Trophoblast cell (in vitro differentiated cells and primary cell): ENCODE measurements at regions not wholly inside any gene's neighbourhood (a gene's known extent, or its start where the extent isn't known, plus 50 kb on each side); places are given as distances from the start of the nearest gene placed in this dataset.
A peak's percentile ranks its signal among the peaks of the same experiment; 100 is the strongest.

Experiments used
- DNase-seq, 2 donors: peaks; one replicate each; pipeline ENCODE4 v3.0.0-alpha.2; 2016
- H2AFZ ChIP-seq: 2 replicates; pipeline ENCODE4 v1.6.1; 2013; ENCODE audit warnings: low read length, moderate library complexity, mild to moderate bottlenecking; ENCODE audit not compliant: insufficient read depth, poor library complexity
- H2AK5ac ChIP-seq: 2 replicates; pipeline ENCODE4 v1.6.1; 2013; ENCODE audit warnings: mild to moderate bottlenecking, low read length
- H2BK120ac ChIP-seq: 2 replicates; pipeline ENCODE4 v1.6.1; 2013; ENCODE audit warnings: low read length, mild to moderate bottlenecking, moderate library complexity; ENCODE audit not compliant: insufficient read depth, poor library complexity
- H2BK12ac ChIP-seq: 2 replicates; pipeline ENCODE4 v1.6.1; 2013; ENCODE audit warnings: mild to moderate bottlenecking, low read length, moderate library complexity
- H2BK5ac ChIP-seq: 2 replicates; pipeline ENCODE4 v1.6.1; 2013; ENCODE audit warnings: low read length, low read depth, moderate library complexity, mild to moderate bottlenecking; ENCODE audit not compliant: poor library complexity
- H3K14ac ChIP-seq: 2 replicates; pipeline ENCODE4 v1.6.1; 2013; ENCODE audit warnings: mild to moderate bottlenecking, low read length
- H3K18ac ChIP-seq: 2 replicates; pipeline ENCODE4 v1.6.1; 2013; ENCODE audit warnings: mild to moderate bottlenecking, low read length
- H3K23ac ChIP-seq: 2 replicates; pipeline ENCODE4 v1.6.1; 2013; ENCODE audit warnings: low read length
- H3K27ac ChIP-seq: 2 replicates; pipeline ENCODE4 v1.5.1; 2013; ENCODE audit warnings: low read depth, mild to moderate bottlenecking, inconsistent platforms, low read length, moderate library complexity
- H3K27me3 ChIP-seq: 2 replicates; pipeline ENCODE4 v1.6.1; 2013; ENCODE audit warnings: inconsistent platforms, mild to moderate bottlenecking, low read length, moderate library complexity; ENCODE audit not compliant: insufficient read depth
- H3K36me3 ChIP-seq, 2 experiments: 1 replicate in 1 of 2; 2 replicates in 1 of 2; pipeline ENCODE4 v1.6.1; 2013; ENCODE audit warnings: low read length in 2 of 2, mild to moderate bottlenecking in 2 of 2, moderate library complexity in 1 of 2; ENCODE audit not compliant: insufficient read depth in 2 of 2, control insufficient read depth in 1 of 2
- H3K4ac ChIP-seq: 2 replicates; pipeline ENCODE4 v1.6.1; 2013; ENCODE audit warnings: low read depth, mild to moderate bottlenecking, low read length, moderate library complexity
- H3K4me1 ChIP-seq, 2 experiments: 1 replicate in 1 of 2; 2 replicates in 1 of 2; pipeline ENCODE4 v1.6.1; 2013; ENCODE audit warnings: low read length in 2 of 2, mild to moderate bottlenecking in 2 of 2, moderate library complexity in 1 of 2; ENCODE audit not compliant: insufficient read depth in 2 of 2, control insufficient read depth in 1 of 2
- H3K4me2 ChIP-seq: 2 replicates; pipeline ENCODE4 v1.6.1; 2013; ENCODE audit warnings: inconsistent platforms, mild to moderate bottlenecking, low read length, moderate library complexity
- H3K4me3 ChIP-seq: 2 replicates; pipeline ENCODE4 v1.5.1; 2013; ENCODE audit warnings: mild to moderate bottlenecking, low read depth, low read length, inconsistent platforms
- H3K79me1 ChIP-seq: one replicate; pipeline ENCODE4 v1.6.1; 2013; ENCODE audit warnings: low read length
- H3K79me2 ChIP-seq: 2 replicates; pipeline ENCODE4 v1.6.1; 2013; ENCODE audit warnings: low read length, mild to moderate bottlenecking; ENCODE audit not compliant: control insufficient read depth, insufficient read depth, poor library complexity
- H3K9ac ChIP-seq: 2 replicates; pipeline ENCODE4 v1.6.1; 2013; ENCODE audit warnings: mild to moderate bottlenecking, low read length
- H3K9me3 ChIP-seq: 2 replicates; pipeline ENCODE4 v1.6.1; 2013; ENCODE audit warnings: low read depth, mild to moderate bottlenecking, control low read depth, inconsistent platforms, low read length; ENCODE audit not compliant: insufficient read depth
- H4K12ac ChIP-seq: 2 replicates; pipeline ENCODE4 v1.6.1; 2013; ENCODE audit warnings: low read depth, mild to moderate bottlenecking, low read length, moderate library complexity
- H4K8ac ChIP-seq: 2 replicates; pipeline ENCODE4 v1.6.1; 2013; ENCODE audit warnings: low read depth, mild to moderate bottlenecking, low read length, moderate library complexity
- H4K91ac ChIP-seq: one replicate; pipeline ENCODE4 v1.6.1; 2013; ENCODE audit warnings: low read depth, mild to moderate bottlenecking, low read length, moderate library complexity
- WGBS: extraction: QIAGEN DNeasy Blood & Tissue Kit; methylation state at CpG from one replicate; pipeline ENCODE4 v1.1.7; 2013; ENCODE audit warnings: missing lambda C conversion rate; ENCODE audit not compliant: insufficient read length, insufficient coverage; ENCODE audit errors: extremely low coverage; 5-methylcytosine and 5-hydroxymethylcytosine counted together

GRCh38 chr5:160961761-160962160 lies 109.8 kb upstream of the ATP10B start:
- Histone ChIP-seq H3K36me3 (no peaks in the 10 kb centered on the region), H3K27ac (no peak overlapping the region), H3K79me1 (no peaks in the 10 kb centered on the region), H3K23ac (no peak overlapping the region), H2BK12ac (no peak overlapping the region), H2AFZ (no peak overlapping the region), H3K79me2 (no peaks in the 10 kb centered on the region), H4K12ac (no peak overlapping the region), H3K4me3 (no peak overlapping the region), H3K4me2 (no peak overlapping the region), H4K91ac (no peak overlapping the region), H3K14ac (no peak overlapping the region), H3K9me3 (no peaks in the 10 kb centered on the region), H3K18ac (no peak overlapping the region), H2BK5ac (no peak overlapping the region), H3K4me1 (no peaks in the 10 kb centered on the region), H4K8ac (no peak overlapping the region), H3K4ac (no peak overlapping the region), H3K9ac (no peak overlapping the region), H2AK5ac (no peak overlapping the region), H3K27me3 (no peaks in the 10 kb centered on the region), H2BK120ac (no peak overlapping the region)
- no peak for DNase-seq
- WGBS = no CpG with 5 or more reads among the region's 2 CpGs

GRCh38 chr5:160961038-160961437 lies 109.0 kb upstream of the ATP10B start:
- H3K36me3 ChIP-seq = no peaks in the 10 kb centered on the region

GRCh38 chr5:160960592-160960991 lies 108.6 kb upstream of the ATP10B start:
- Histone ChIP-seq H2BK5ac (no peak overlapping the region), H2AK5ac (no peak overlapping the region), H4K91ac (no peak overlapping the region), H3K18ac (no peak overlapping the region), H2BK120ac (no peak overlapping the region), H3K27me3 (no peaks in the 10 kb centered on the region), H2AFZ (no peak overlapping the region), H3K79me1 (no peaks in the 10 kb centered on the region), H2BK12ac (no peak overlapping the region), H3K36me3 (no peaks in the 10 kb centered on the region), H3K27ac (no peak overlapping the region), H4K8ac (no peak overlapping the region), H3K23ac (no peak overlapping the region), H3K79me2 (no peaks in the 10 kb centered on the region), H3K9me3 (no peaks in the 10 kb centered on the region), H3K4me3 (no peak overlapping the region), H3K4ac (no peak overlapping the region), H3K14ac (no peak overlapping the region), H4K12ac (no peak overlapping the region), H3K9ac (no peak overlapping the region), H3K4me2 (no peak overlapping the region), H3K4me1 (no peaks in the 10 kb centered on the region)
- DNase-seq = no peak
- no CpG with 5 or more reads among the region's 2 CpGs for WGBS

More at GRCh38 chr5:160961038-160961437, 109.0 kb upstream of the ATP10B start:
- Histone ChIP-seq H4K8ac (no peak overlapping the region), H3K4me2 (no peak overlapping the region), H3K14ac (no peak overlapping the region), H3K27ac (no peak overlapping the region), H2AK5ac (no peak overlapping the region), H3K79me1 (no peaks in the 10 kb centered on the region), H3K27me3 (no peaks in the 10 kb centered on the region), H3K4me1 (no peaks in the 10 kb centered on the region), H2AFZ (no peak overlapping the region), H4K12ac (no peak overlapping the region), H3K9ac (no peak overlapping the region), H3K4me3 (no peak overlapping the region), H3K23ac (no peak overlapping the region), H2BK5ac (no peak overlapping the region), H4K91ac (no peak overlapping the region), H3K18ac (no peak overlapping the region), H3K4ac (no peak overlapping the region), H2BK12ac (no peak overlapping the region), H2BK120ac (no peak overlapping the region), H3K9me3 (no peaks in the 10 kb centered on the region), H3K79me2 (no peaks in the 10 kb centered on the region)
- no peak for DNase-seq
- WGBS = no CpG with 5 or more reads among the region's 1 CpG

GRCh38 chr5:160959804-160960203 lies 107.8 kb upstream of the ATP10B start:
- H3K23ac ChIP-seq = no peak overlapping the region
- no peak overlapping the region for H4K12ac ChIP-seq
- H3K18ac ChIP-seq = no peak overlapping the region
- H3K27ac ChIP-seq = no peak overlapping the region
- no peak overlapping the region for H4K8ac ChIP-seq
- H3K4ac ChIP-seq = no peak overlapping the region
- no peak overlapping the region for H2BK5ac ChIP-seq
- no peak overlapping the region for H3K4me2 ChIP-seq
- H3K9me3 ChIP-seq = no peaks in the 10 kb centered on the region
- H3K79me1 ChIP-seq = no peaks in the 10 kb centered on the region
- H3K36me3 ChIP-seq = no peaks in the 10 kb centered on the region
- DNase-seq = peak; percentile 36 to 46
- WGBS = no CpG with 5 or more reads among the region's 2 CpGs
- no peak overlapping the region for H2AK5ac ChIP-seq
- no peak overlapping the region for H3K9ac ChIP-seq
- no peak overlapping the region for H2BK12ac ChIP-seq
- H3K4me1 ChIP-seq = no peaks in the 10 kb centered on the region
- H4K91ac ChIP-seq = no peak overlapping the region
- no peak overlapping the region for H2BK120ac ChIP-seq
- no peak overlapping the region for H3K14ac ChIP-seq
- H3K27me3 ChIP-seq = no peaks in the 10 kb centered on the region
- no peaks in the 10 kb centered on the region for H3K79me2 ChIP-seq
- no peak overlapping the region for H2AFZ ChIP-seq
- H3K4me3 ChIP-seq = no peak overlapping the region
